GM19467 (cell line): ENCODE measurements at regions not wholly inside any gene's neighbourhood (a gene's known extent, or its start where the extent isn't known, plus 50 kb on each side); places are given as distances from the start of the nearest gene placed in this dataset.
"Not testable (repeated sequence)": the region's sequence is repeated elsewhere in the genome, so short reads cannot be mapped to it uniquely, and the experiment has no call there.

Source experiments
- ATAC-seq: cut with Tn5 transposase; IDR thresholded peaks from one replicate; pipeline ENCODE4 v1.9.1; 2021; ENCODE audit warnings: mild to moderate bottlenecking, moderate library complexity; ENCODE audit not compliant: unreplicated experiment

- ATAC-seq = no peak
Observed at GRCh38 chr1:217052626-217053025, 329.4 kb upstream of the ESRRG start.

- ATAC-seq = no peak
Observed at GRCh38 chr1:217052196-217052595, 329.0 kb upstream of the ESRRG start.

- no peak for ATAC-seq
Observed at GRCh38 chr1:217049721-217050120, 326.5 kb upstream of the ESRRG start.

- no peak for ATAC-seq
Observed at GRCh38 chr1:217049081-217049480, 325.9 kb upstream of the ESRRG start.

- ATAC-seq = no peak
Observed at GRCh38 chr1:217048104-217048707, 325.0 kb upstream of the ESRRG start.

- no peak for ATAC-seq
Observed at GRCh38 chr1:217040711-217041455, 317.7 kb upstream of the ESRRG start.

- ATAC-seq = no peak
Observed at GRCh38 chr1:217039926-217040325, 316.7 kb upstream of the ESRRG start.

GRCh38 chr1:217039139-217039538 lies 315.9 kb upstream of the ESRRG start:
- not testable (repeated sequence) for ATAC-seq

GRCh38 chr1:217036757-217037156 lies 313.5 kb upstream of the ESRRG start:
- no peak for ATAC-seq

GRCh38 chr1:217032715-217033367 lies 309.6 kb upstream of the ESRRG start:
- ATAC-seq = no peak

GRCh38 chr1:217029281-217030157 lies 306.3 kb upstream of the ESRRG start:
- no peak for ATAC-seq

- peak; percentile 98 for ATAC-seq
Observed at GRCh38 chr1:217027403-217028080, 304.3 kb upstream of the ESRRG start.

GRCh38 chr1:217026531-217026930 lies 303.3 kb upstream of the ESRRG start:
- ATAC-seq = no peak

- no peak for ATAC-seq
Observed at GRCh38 chr1:217025381-217025780, 302.2 kb upstream of the ESRRG start.

- no peak for ATAC-seq
Observed at GRCh38 chr1:217024911-217025310, 301.7 kb upstream of the ESRRG start.

- no peak for ATAC-seq
Observed at GRCh38 chr1:217021956-217022355, 298.7 kb upstream of the ESRRG start.

GRCh38 chr1:217021400-217021799 lies 298.2 kb upstream of the ESRRG start:
- no peak for ATAC-seq

GRCh38 chr1:217019475-217019874 lies 296.2 kb upstream of the ESRRG start:
- ATAC-seq = no peak

- no peak for ATAC-seq
Observed at GRCh38 chr1:217018648-217019047, 295.4 kb upstream of the ESRRG start.

GRCh38 chr1:217017165-217017564 lies 293.9 kb upstream of the ESRRG start:
- ATAC-seq = no peak

GRCh38 chr1:217014066-217014465 lies 290.8 kb upstream of the ESRRG start:
- no peak for ATAC-seq
